Liver (tissue), 3 donors: ENCODE measurements at regions not wholly inside any gene's neighbourhood (a gene's known extent, or its start where the extent isn't known, plus 50 kb on each side); places are given as distances from the start of the nearest gene placed in this dataset.

Experiments used
- CTCF ChIP-seq: fragments of 150-350 bp; IDR thresholded peaks from 2 replicates; pipeline ENCODE4 v1.5.1; 2017; ENCODE audit warnings: improper control_type of control experiment, low read depth, low read length; ENCODE audit not compliant: missing input control
- EGR1 ChIP-seq, 2 donors: IDR thresholded peaks; 2 replicates each; pipeline ENCODE4 v1.6.1; 2016 to 2018; ENCODE audit warnings: antibody characterized with exemption in 2 of 2, low read depth in 2 of 2
- MAX ChIP-seq: IDR thresholded peaks from 2 replicates; pipeline ENCODE4 v1.6.1; 2016; ENCODE audit warnings: antibody characterized with exemption
- NR2F2 ChIP-seq: IDR thresholded peaks from 2 replicates; pipeline ENCODE4 v1.6.1; 2016; ENCODE audit warnings: antibody characterized with exemption
- RAD21 ChIP-seq, 2 donors: IDR thresholded peaks; 2 replicates each; pipeline ENCODE4 v1.6.1; 2016; ENCODE audit warnings: antibody characterized with exemption in 2 of 2, mild to moderate bottlenecking in 2 of 2
- REST ChIP-seq: IDR thresholded peaks from 2 replicates; pipeline ENCODE4 v1.6.1; 2016; ENCODE audit warnings: antibody characterized with exemption, mild to moderate bottlenecking
- RXRA ChIP-seq, 2 donors: IDR thresholded peaks; 2 replicates each; pipeline ENCODE4 v1.6.1; 2017 to 2018; ENCODE audit warnings: antibody characterized with exemption in 2 of 2, mild to moderate bottlenecking in 1 of 2
- TAF1 ChIP-seq: conservative IDR thresholded peaks from 2 replicates; pipeline ENCODE4 v1.6.1; 2016; ENCODE audit warnings: antibody characterized with exemption, mild to moderate bottlenecking
- YY1 ChIP-seq: IDR thresholded peaks from 2 replicates; pipeline ENCODE4 v1.6.1; 2016; ENCODE audit warnings: antibody characterized with exemption, mild to moderate bottlenecking
- ZBTB33 ChIP-seq: IDR thresholded peaks from 2 replicates; pipeline ENCODE4 v1.6.1; 2016; ENCODE audit warnings: antibody characterized with exemption
- TF ChIP-seq, protein P1 (sequence below): IDR thresholded peaks from 2 replicates; pipeline ENCODE4 v1.6.1; 2016; ENCODE audit warnings: antibody characterized with exemption
- donor health status: healthy.
- donor health status: healthy.

DNA sequence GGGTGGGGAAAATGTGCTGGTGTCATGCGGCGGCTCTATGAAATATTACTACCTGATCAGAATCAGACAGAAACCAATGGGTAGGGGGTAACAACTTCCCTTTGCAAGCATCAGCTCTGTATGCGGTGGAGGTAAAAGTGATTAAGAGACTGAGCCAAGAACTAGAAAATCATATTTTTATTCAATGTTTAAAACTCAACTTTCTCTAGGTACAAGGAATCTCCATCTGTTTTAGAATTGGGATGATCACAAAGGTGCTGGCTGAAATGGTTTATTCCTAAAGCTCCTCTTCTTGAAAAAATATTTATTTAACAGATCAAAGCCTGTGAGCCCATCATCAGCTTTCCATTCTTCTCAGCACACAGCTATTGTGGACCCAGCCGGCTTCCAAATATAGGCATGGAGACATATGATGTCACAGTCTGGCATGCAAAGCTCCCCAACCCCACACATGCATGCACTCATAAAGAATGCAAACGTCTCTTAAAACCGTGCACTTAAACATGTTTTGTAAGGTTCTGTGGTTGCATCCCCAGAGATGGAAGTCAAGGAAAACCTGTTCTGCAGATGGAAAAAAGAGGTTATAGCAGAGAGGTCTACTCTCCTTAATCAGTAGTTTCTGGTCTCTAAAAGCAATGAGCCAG is 126.0 kb downstream of the SKIDA1 start:
- TF ChIP-seq RXRA (IDR thresholded peaks at IDR 0.05), result no peak
- no peak for TF ChIP-seq CTCF
- TF ChIP-seq, protein P1, sequence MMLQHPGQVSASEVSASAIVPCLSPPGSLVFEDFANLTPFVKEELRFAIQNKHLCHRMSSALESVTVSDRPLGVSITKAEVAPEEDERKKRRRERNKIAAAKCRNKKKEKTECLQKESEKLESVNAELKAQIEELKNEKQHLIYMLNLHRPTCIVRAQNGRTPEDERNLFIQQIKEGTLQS, result no peak
- TF ChIP-seq RAD21 (IDR thresholded peaks at IDR 0.05), result no peak
- no peak for TF ChIP-seq NR2F2
- TF ChIP-seq REST, result no peak
- no peak for TF ChIP-seq MAX
- TF ChIP-seq ZBTB33, result no peak
- no peak for TF ChIP-seq YY1
- no peak for TF ChIP-seq TAF1
- no peak for TF ChIP-seq EGR1 (IDR thresholded peaks at IDR 0.05; ENCODE audit: low read depth in 2 of 2)
